ENCODE measurements at regions not wholly inside any gene's neighbourhood (a gene's known extent, or its start where the extent isn't known, plus 50 kb on each side); places are given as distances from the start of the nearest gene placed in this dataset.

GRCh38 chr5:20348321-20348720, 360.3 kb upstream of the CDH18 start:
- H3K4me3 ChIP-seq (ENCODE audit: low read depth, low read length, poor library complexity, severe bottlenecking): no peak overlapping the region
- DNase-seq (ENCODE audit: low spot score): no peak
- CTCF ChIA-PET (ENCODE audit: unreplicated experiment): no interaction called here
- no peak overlapping the region for H2AFZ ChIP-seq (ENCODE audit: low read length)
- H3K4me2 ChIP-seq (ENCODE audit: low read length): no peak overlapping the region
- POLR2A ChIA-PET: no interaction called here
- no TSS peak for BruUV-seq (replicated peaks)
- H3K27ac ChIP-seq (ENCODE audit: low read depth, low read length, poor library complexity, severe bottlenecking): no peak overlapping the region
- H3K4me1 ChIP-seq (ENCODE audit: insufficient read depth, low read length, poor library complexity, severe bottlenecking): no peaks in the 10 kb centered on the region
- H4K20me1 ChIP-seq (ENCODE audit: insufficient read depth, low read length): no peaks in the 10 kb centered on the region
- intact Hi-C loops (cut with micrococcal nuclease; ENCODE audit: unreplicated experiment): no loop called here
- TF ChIP-seq CTCF (conservative IDR thresholded peaks at IDR 0.05; ENCODE audit: low read length) (no peak), EZH2phosphoT487 (IDR thresholded peaks at IDR 0.05; ENCODE audit: borderline replicate concordance, low read depth, low read length) (no peak)
- no peaks in the 10 kb centered on the region for H3K79me2 ChIP-seq (ENCODE audit: insufficient read depth, low read depth, low read length)
- no peaks in the 10 kb centered on the region for H3K36me3 ChIP-seq (ENCODE audit: insufficient read depth, low read length)
- no peaks in the 10 kb centered on the region for H3K9me2 ChIP-seq (ENCODE audit: insufficient read depth, low read length)
- H3K9me3 ChIP-seq (ENCODE audit: low read length): no peaks in the 10 kb centered on the region

DNA sequence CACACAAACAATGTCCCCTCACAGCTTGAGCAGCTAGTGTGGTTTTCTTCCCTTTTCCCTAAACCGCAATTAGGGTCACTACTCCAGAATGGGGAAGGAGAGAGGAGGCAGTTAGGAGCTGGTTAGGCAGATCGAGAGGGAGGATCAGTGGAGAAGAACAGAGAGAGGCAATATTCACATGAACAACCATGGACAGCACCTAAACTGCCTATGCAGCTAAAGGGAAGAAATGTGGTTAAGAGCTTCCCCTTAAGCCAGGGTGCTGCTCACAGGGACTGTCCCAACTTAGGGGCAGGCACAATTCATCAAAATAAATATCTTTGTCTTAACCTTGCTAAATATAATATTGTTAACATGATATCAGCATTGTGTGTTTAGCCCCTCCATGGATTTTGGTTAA, 359.3 kb upstream of the CDH18 start:
- POLR2A ChIA-PET: interaction anchor here (0.5 to 0.6 kb wide), 2 partner anchors 21 to 68 kb away, joined by 3 to 4 read pairs; no protein-coding TSS in a partner anchor
- CTCF ChIA-PET (ENCODE audit: unreplicated experiment): no interaction called here
- no peak overlapping the region for H2AFZ ChIP-seq (ENCODE audit: low read length)

GRCh38 chr5:20340126-20340525, 352.1 kb upstream of the CDH18 start:
- Histone ChIP-seq H2AFZ (ENCODE audit: low read length) (no peak overlapping the region), H3K36me3 (ENCODE audit: insufficient read depth, low read length) (no peaks in the 10 kb centered on the region), H3K4me1 (ENCODE audit: insufficient read depth, low read length, poor library complexity, severe bottlenecking) (no peaks in the 10 kb centered on the region), H3K4me2 (ENCODE audit: low read length) (no peak overlapping the region), H3K27ac (ENCODE audit: low read depth, low read length, poor library complexity, severe bottlenecking) (no peak overlapping the region), H3K79me2 (ENCODE audit: insufficient read depth, low read depth, low read length) (no peaks in the 10 kb centered on the region), H3K9me3 (ENCODE audit: low read length) (no peaks in the 10 kb centered on the region), H4K20me1 (ENCODE audit: insufficient read depth, low read length) (no peaks in the 10 kb centered on the region), H3K9me2 (ENCODE audit: insufficient read depth, low read length) (no peaks in the 10 kb centered on the region), H3K4me3 (ENCODE audit: low read depth, low read length, poor library complexity, severe bottlenecking) (no peak overlapping the region)
- TF ChIP-seq EZH2phosphoT487 (IDR thresholded peaks at IDR 0.05; ENCODE audit: borderline replicate concordance, low read depth, low read length) (no peak), CTCF (conservative IDR thresholded peaks at IDR 0.05; ENCODE audit: low read length) (no peak)
- DNase-seq (ENCODE audit: low spot score): no peak
- no TSS peak for BruUV-seq (replicated peaks)
- ChIA-PET CTCF (ENCODE audit: unreplicated experiment) (no interaction called here), POLR2A (no interaction called here)
- intact Hi-C loops (cut with micrococcal nuclease; ENCODE audit: unreplicated experiment): no loop called here

More for the DNA sequence above, 359.3 kb upstream of the CDH18 start:
- Histone ChIP-seq H4K20me1 (ENCODE audit: insufficient read depth, low read length) (no peaks in the 10 kb centered on the region), H3K9me3 (ENCODE audit: low read length) (no peaks in the 10 kb centered on the region), H3K36me3 (ENCODE audit: insufficient read depth, low read length) (no peaks in the 10 kb centered on the region), H3K9me2 (ENCODE audit: insufficient read depth, low read length) (no peaks in the 10 kb centered on the region), H3K27ac (ENCODE audit: low read depth, low read length, poor library complexity, severe bottlenecking) (no peak overlapping the region), H3K4me1 (ENCODE audit: insufficient read depth, low read length, poor library complexity, severe bottlenecking) (no peaks in the 10 kb centered on the region), H3K4me2 (ENCODE audit: low read length) (no peak overlapping the region), H3K4me3 (ENCODE audit: low read depth, low read length, poor library complexity, severe bottlenecking) (no peak overlapping the region), H3K79me2 (ENCODE audit: insufficient read depth, low read depth, low read length) (no peaks in the 10 kb centered on the region)
- no peak for DNase-seq (ENCODE audit: low spot score)
- intact Hi-C loops (cut with micrococcal nuclease; ENCODE audit: unreplicated experiment): no loop called here
- no peak for TF ChIP-seq CTCF (conservative IDR thresholded peaks at IDR 0.05; ENCODE audit: low read length)
- TF ChIP-seq EZH2phosphoT487 (IDR thresholded peaks at IDR 0.05; ENCODE audit: borderline replicate concordance, low read depth, low read length): no peak
- BruUV-seq (replicated peaks): no TSS peak

Data from OCI-LY7 (cell line).